ENCODE measurements at regions not wholly inside any gene's neighbourhood (a gene's known extent, or its start where the extent isn't known, plus 50 kb on each side); places are given as distances from the start of the nearest gene placed in this dataset.

DNA sequence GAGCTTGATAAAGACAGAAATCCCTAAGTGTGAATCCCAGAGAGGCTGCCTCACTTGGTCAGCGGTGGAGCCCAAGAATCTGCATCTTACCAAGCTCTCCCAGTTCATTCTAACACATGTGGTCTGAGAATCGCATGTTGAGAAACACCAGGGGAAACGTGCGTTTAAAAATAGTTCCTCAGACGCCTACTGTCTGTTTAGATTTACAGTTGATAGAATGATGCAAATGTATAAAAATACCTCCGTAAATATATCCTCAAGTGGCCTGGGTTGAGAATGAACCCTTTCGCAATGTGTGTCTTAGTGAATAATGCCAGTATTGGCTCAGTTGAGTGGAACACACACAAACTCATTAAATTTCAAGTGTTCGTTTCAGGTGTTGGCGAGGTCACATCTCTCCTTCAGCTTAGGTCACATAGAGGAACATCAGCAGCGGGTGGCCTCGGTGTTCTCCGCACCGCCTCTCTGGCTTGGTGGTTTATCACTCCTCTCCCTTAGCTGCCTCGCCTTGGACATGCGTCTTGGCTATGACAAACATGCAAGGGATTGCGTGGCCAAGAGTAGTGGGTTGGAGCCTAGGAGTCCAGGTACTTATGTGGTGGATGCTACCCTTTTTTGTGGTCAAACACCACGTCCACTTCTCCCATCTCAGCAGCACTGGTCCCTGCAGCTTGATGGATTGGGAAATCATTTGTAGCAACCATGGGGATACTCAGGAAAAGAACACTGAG, 117.6 kb upstream of the SPATA13 start:
- TF ChIP-seq, protein P1, sequence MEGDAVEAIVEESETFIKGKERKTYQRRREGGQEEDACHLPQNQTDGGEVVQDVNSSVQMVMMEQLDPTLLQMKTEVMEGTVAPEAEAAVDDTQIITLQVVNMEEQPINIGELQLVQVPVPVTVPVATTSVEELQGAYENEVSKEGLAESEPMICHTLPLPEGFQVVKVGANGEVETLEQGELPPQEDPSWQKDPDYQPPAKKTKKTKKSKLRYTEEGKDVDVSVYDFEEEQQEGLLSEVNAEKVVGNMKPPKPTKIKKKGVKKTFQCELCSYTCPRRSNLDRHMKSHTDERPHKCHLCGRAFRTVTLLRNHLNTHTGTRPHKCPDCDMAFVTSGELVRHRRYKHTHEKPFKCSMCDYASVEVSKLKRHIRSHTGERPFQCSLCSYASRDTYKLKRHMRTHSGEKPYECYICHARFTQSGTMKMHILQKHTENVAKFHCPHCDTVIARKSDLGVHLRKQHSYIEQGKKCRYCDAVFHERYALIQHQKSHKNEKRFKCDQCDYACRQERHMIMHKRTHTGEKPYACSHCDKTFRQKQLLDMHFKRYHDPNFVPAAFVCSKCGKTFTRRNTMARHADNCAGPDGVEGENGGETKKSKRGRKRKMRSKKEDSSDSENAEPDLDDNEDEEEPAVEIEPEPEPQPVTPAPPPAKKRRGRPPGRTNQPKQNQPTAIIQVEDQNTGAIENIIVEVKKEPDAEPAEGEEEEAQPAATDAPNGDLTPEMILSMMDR (IDR thresholded peaks at IDR 0.05), result no peak
- no peak for TF ChIP-seq EP300 (IDR thresholded peaks at IDR 0.05)

All from ovary (tissue), 3 donors.